ENCODE measurements at regions not wholly inside any gene's neighbourhood (a gene's known extent, or its start where the extent isn't known, plus 50 kb on each side); places are given as distances from the start of the nearest gene placed in this dataset.

- DNase-seq (ENCODE audit: low spot score): no peak
- Histone ChIP-seq H3K4me3 (no peak overlapping the region), H4K20me1 (ENCODE audit: insufficient read depth, poor library complexity, severe bottlenecking) (no peaks in the 10 kb centered on the region), H3K9me2 (replicated peaks; ENCODE audit: insufficient read depth) (no peaks in the 10 kb centered on the region), H3K27ac (no peak overlapping the region), H2AFZ (no peak overlapping the region), H3K36me3 (replicated peaks; ENCODE audit: insufficient read depth, low read depth) (no peaks in the 10 kb centered on the region), H3K27me3 (no peaks in the 10 kb centered on the region), H3K79me2 (no peaks in the 10 kb centered on the region), H3K4me1 (ENCODE audit: insufficient read depth) (no peaks in the 10 kb centered on the region), H3K4me2 (no peak overlapping the region), H3K9me3 (ENCODE audit: low read depth) (no peaks in the 10 kb centered on the region)
- TF ChIP-seq EZH2 (IDR thresholded peaks at IDR 0.05; ENCODE audit: borderline replicate concordance): no peak
- TF ChIP-seq CTCF (IDR thresholded peaks at IDR 0.05; ENCODE audit: poor library complexity): no peak
- no peak for TF ChIP-seq EZH2phosphoT487 (IDR thresholded peaks at IDR 0.05; ENCODE audit: low read depth, severe bottlenecking, unreplicated experiment)
- WGBS (ENCODE audit: low lambda C conversion rate, missing lambda C conversion rate): 86% methylated on average over 14 of the region's 14 CpGs
Observed at GRCh38 chr10:84590327-84591193, 262.2 kb downstream of the CCSER2 start.

- Histone ChIP-seq H3K4me3 (no peak overlapping the region), H4K20me1 (ENCODE audit: insufficient read depth, poor library complexity, severe bottlenecking) (no peaks in the 10 kb centered on the region), H3K9me3 (ENCODE audit: low read depth) (no peaks in the 10 kb centered on the region), H3K9me2 (replicated peaks; ENCODE audit: insufficient read depth) (no peaks in the 10 kb centered on the region), H3K4me1 (ENCODE audit: insufficient read depth) (no peaks in the 10 kb centered on the region), H3K4me2 (no peak overlapping the region), H3K36me3 (replicated peaks; ENCODE audit: insufficient read depth, low read depth) (no peaks in the 10 kb centered on the region), H3K27ac (no peak overlapping the region), H3K79me2 (no peaks in the 10 kb centered on the region), H2AFZ (no peak overlapping the region), H3K27me3 (no peaks in the 10 kb centered on the region)
- DNase-seq (ENCODE audit: low spot score): no peak
- WGBS (ENCODE audit: low lambda C conversion rate, missing lambda C conversion rate): 77% methylated on average over 7 of the region's 7 CpGs
- TF ChIP-seq EZH2 (IDR thresholded peaks at IDR 0.05; ENCODE audit: borderline replicate concordance) (no peak), EZH2phosphoT487 (IDR thresholded peaks at IDR 0.05; ENCODE audit: low read depth, severe bottlenecking, unreplicated experiment) (no peak), CTCF (IDR thresholded peaks at IDR 0.05; ENCODE audit: poor library complexity) (no peak)
Observed at GRCh38 chr10:84593506-84593905, 265.1 kb downstream of the CCSER2 start.

GRCh38 chr10:84596585-84596984 lies 268.2 kb downstream of the CCSER2 start:
- Histone ChIP-seq H3K4me1 (ENCODE audit: insufficient read depth) (no peaks in the 10 kb centered on the region), H4K20me1 (ENCODE audit: insufficient read depth, poor library complexity, severe bottlenecking) (no peaks in the 10 kb centered on the region), H3K9me2 (replicated peaks; ENCODE audit: insufficient read depth) (no peaks in the 10 kb centered on the region), H3K4me2 (no peak overlapping the region), H3K36me3 (replicated peaks; ENCODE audit: insufficient read depth, low read depth) (no peaks in the 10 kb centered on the region), H2AFZ (no peak overlapping the region), H3K27ac (no peak overlapping the region), H3K9me3 (ENCODE audit: low read depth) (no peaks in the 10 kb centered on the region), H3K27me3 (peaks cover 3% of the 10 kb centered on the region), H3K79me2 (no peaks in the 10 kb centered on the region), H3K4me3 (no peak overlapping the region)
- DNase-seq (ENCODE audit: low spot score): no peak
- WGBS (ENCODE audit: low lambda C conversion rate, missing lambda C conversion rate): 89% methylated on average over 4 of the region's 4 CpGs
- no peak for TF ChIP-seq CTCF (IDR thresholded peaks at IDR 0.05; ENCODE audit: poor library complexity)
- no peak for TF ChIP-seq EZH2phosphoT487 (IDR thresholded peaks at IDR 0.05; ENCODE audit: low read depth, severe bottlenecking, unreplicated experiment)
- no peak for TF ChIP-seq EZH2 (IDR thresholded peaks at IDR 0.05; ENCODE audit: borderline replicate concordance)
